ENCODE measurements at regions not wholly inside any gene's neighbourhood (a gene's known extent, or its start where the extent isn't known, plus 50 kb on each side); places are given as distances from the start of the nearest gene placed in this dataset.

- Histone ChIP-seq H3K4me3 (no peak overlapping the region), H3K27me3 (ENCODE audit: control insufficient read depth in 2 of 2, insufficient read depth in 2 of 2, low read length in 2 of 2) (peaks cover 19 to 34% of the 10 kb centered on the region in 2 experiments), H3K4me2 (ENCODE audit: insufficient read depth, low read length) (no peak overlapping the region), H3K79me2 (ENCODE audit: control insufficient read depth, insufficient read depth, low read length) (no peaks in the 10 kb centered on the region), H3K27ac (ENCODE audit: extremely low read depth, low read depth, low read length) (no peak overlapping the region), H2AFZ (ENCODE audit: low read depth, low read length) (no peak overlapping the region), H3K9me1 (ENCODE audit: control insufficient read depth, insufficient read depth, low read length) (no peaks in the 10 kb centered on the region), H4K20me1 (replicated peaks; ENCODE audit: control insufficient read depth, insufficient read depth, low read length) (no peaks in the 10 kb centered on the region), H3K9me3 (replicated peaks; ENCODE audit: control insufficient read depth, insufficient read depth, low read depth, low read length) (no peaks in the 10 kb centered on the region), H3K36me3 (ENCODE audit: control insufficient read depth, insufficient read depth, low read length) (no peaks in the 10 kb centered on the region), H3K4me1 (replicated peaks in 1 of 2; ENCODE audit: control insufficient read depth in 2 of 2, insufficient read depth in 2 of 2, low read length in 2 of 2) (no peaks in the 10 kb centered on the region), H3K9ac (ENCODE audit: insufficient read depth in 1 of 2, low read depth in 2 of 2, low read length in 2 of 2) (no peak overlapping the region)
- no peak for DNase-seq (ENCODE audit: extremely low read depth in 1 of 4, low spot score in 3 of 4)
- peak; percentile 42; the same call in 2 of the 3 replicates for ATAC-seq
- TF ChIP-seq SFPQ (IDR thresholded peaks at IDR 0.05; ENCODE audit: low read depth, low read length) (no peak), MXI1 (IDR thresholded peaks at IDR 0.05; ENCODE audit: low read depth, low read length) (no peak), TBP (optimal IDR thresholded peaks at IDR 0.05; ENCODE audit: low read depth, low read length) (no peak), ZSCAN32 (CRISPR knock-in tag; IDR thresholded peaks at IDR 0.05) (no peak), HDAC1 (IDR thresholded peaks at IDR 0.05) (no peak), BACH1 (tag; IDR thresholded peaks at IDR 0.05) (no peak), ZBTB12 (CRISPR knock-in tag; IDR thresholded peaks at IDR 0.05) (no peak), NCOA6 (IDR thresholded peaks at IDR 0.05) (no peak), ZNF12 (CRISPR knock-in tag; IDR thresholded peaks at IDR 0.05) (no peak), ZNF444 (CRISPR knock-in tag; IDR thresholded peaks at IDR 0.05) (no peak), ARID1B (IDR thresholded peaks at IDR 0.05) (no peak), NFE2 (IDR thresholded peaks at IDR 0.05; ENCODE audit: low read depth) (no peak), SMC3 (conservative IDR thresholded peaks at IDR 0.05; ENCODE audit: insufficient read depth, low read depth, low read length) (no peak), MTA1 (IDR thresholded peaks at IDR 0.05; ENCODE audit: borderline replicate concordance) (no peak)
- in situ Hi-C loops (cut with MboI) = no loop called here
- 1% methylated on average over 6 of the region's 6 CpGs for WGBS (ENCODE audit: insufficient coverage, low coverage, missing lambda C conversion rate)
- ChIA-PET CTCF (ENCODE audit: low intra/inter-chr PET ratio) (no interaction called here), POLR2A (no interaction called here)
- FAIRE-seq = no peak
- intact Hi-C loops (cut with micrococcal nuclease) = no loop called here
- no TSS peak for BruUV-seq (replicated peaks)
Observed at GRCh38 chr18:6650747-6651146, 78.8 kb upstream of the ARHGAP28 start.
